Kidney (tissue), 13 donors: ENCODE measurements at regions not wholly inside any gene's neighbourhood (a gene's known extent, or its start where the extent isn't known, plus 50 kb on each side); places are given as distances from the start of the nearest gene placed in this dataset.

Experiments used
- DNase-seq, 5 donors: peaks; one replicate each; pipeline ENCODE4 v3.0.0-alpha.2; 2013 to 2020
- FAIRE-seq: peaks from 2 replicates; lab custom pipeline; 2012; peaks lifted over from hg19 to GRCh38; lab: Jason Lieb, UNC
- H3K27ac ChIP-seq, 2 donors: one replicate each; pipeline ENCODE4 v1.7.0; 2013; ENCODE audit warnings: low read depth in 2 of 2, low read length in 2 of 2, inconsistent platforms in 1 of 2
- H3K27me3 ChIP-seq: one replicate; pipeline ENCODE4 v1.7.1; 2013; ENCODE audit warnings: low read length, inconsistent platforms; ENCODE audit not compliant: control insufficient read depth, insufficient read depth
- H3K36me3 ChIP-seq, 3 donors: one replicate each; pipeline versions ENCODE4 v1.7.0 to v1.7.1; 2013; ENCODE audit warnings: low read length in 3 of 3, control low read depth in 1 of 3, inconsistent platforms in 1 of 3; ENCODE audit not compliant: insufficient read depth in 3 of 3, control insufficient read depth in 2 of 3
- H3K4me1 ChIP-seq, 3 donors: one replicate each; pipeline versions ENCODE4 v1.7.0 to v1.7.1; 2013; ENCODE audit warnings: low read length in 3 of 3, inconsistent platforms in 1 of 3, low read depth in 1 of 3; ENCODE audit not compliant: control insufficient read depth in 2 of 3, insufficient read depth in 2 of 3
- H3K4me3 ChIP-seq, 3 donors: one replicate each; pipeline versions ENCODE4 v1.7.0 to v1.8.1; 2013; ENCODE audit warnings: low read length in 3 of 3, control low read depth in 1 of 3, inconsistent platforms in 1 of 3
- H3K9ac ChIP-seq, 3 donors: one replicate each; pipeline versions ENCODE4 v1.7.0 to v1.7.1; 2013; ENCODE audit warnings: low read length in 3 of 3, control low read depth in 1 of 3, inconsistent platforms in 1 of 3
- H3K9me3 ChIP-seq, 3 donors: one replicate each; pipeline versions ENCODE4 v1.7.0 to v1.7.1; 2013; ENCODE audit warnings: low read length in 3 of 3, control low read depth in 1 of 3, inconsistent platforms in 1 of 3; ENCODE audit not compliant: control insufficient read depth in 2 of 3, insufficient read depth in 1 of 3
- intact Hi-C: fragments of 100-400 bp; cut with DNase I; formaldehyde crosslinking; loops from one replicate; pipeline ENCODE4 v1.11.1; 2022
- TF ChIP-seq, protein P1 (sequence below): IDR thresholded peaks from 3 replicates; pipeline ENCODE4 v1.5.1; 2012; ENCODE audit warnings: mild to moderate bottlenecking, moderate library complexity, borderline replicate concordance; ENCODE audit not compliant: insufficient read depth; ENCODE audit errors: extremely low read depth
- donor health status: control.
- donor health status: control.
- donor health status: control.
- donor health status: control.
- donor health status: control.
- donor health status: DM: yes; HTN: yes; CAD: no.
- donor health status: Normal renal cell carcinoma (clear cell type).

DNA sequence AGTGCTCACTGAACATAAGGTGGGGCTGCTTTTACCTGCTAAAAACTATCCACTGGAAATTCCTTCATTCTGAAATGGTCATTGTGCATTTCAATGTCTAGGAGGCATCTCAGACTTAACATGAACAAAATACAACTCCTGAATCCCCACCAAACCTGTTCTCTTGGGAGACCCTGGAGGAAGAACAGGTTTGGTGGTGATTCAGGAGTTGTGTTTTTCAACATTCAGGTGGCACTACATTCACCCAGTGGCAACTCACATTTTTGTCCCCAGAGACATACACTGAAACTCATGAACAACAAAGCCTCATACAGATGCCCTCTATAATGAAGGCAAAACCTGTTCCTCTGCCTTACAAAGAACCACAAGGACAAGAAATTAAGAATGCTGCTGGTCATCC, 64.3 kb upstream of the CYP2D6 start:
- no peaks in the 10 kb centered on the region for H3K9me3 ChIP-seq
- FAIRE-seq (no peak), DNase-seq (no peak)
- no peak overlapping the region for H3K9ac ChIP-seq
- TF ChIP-seq, protein P1, sequence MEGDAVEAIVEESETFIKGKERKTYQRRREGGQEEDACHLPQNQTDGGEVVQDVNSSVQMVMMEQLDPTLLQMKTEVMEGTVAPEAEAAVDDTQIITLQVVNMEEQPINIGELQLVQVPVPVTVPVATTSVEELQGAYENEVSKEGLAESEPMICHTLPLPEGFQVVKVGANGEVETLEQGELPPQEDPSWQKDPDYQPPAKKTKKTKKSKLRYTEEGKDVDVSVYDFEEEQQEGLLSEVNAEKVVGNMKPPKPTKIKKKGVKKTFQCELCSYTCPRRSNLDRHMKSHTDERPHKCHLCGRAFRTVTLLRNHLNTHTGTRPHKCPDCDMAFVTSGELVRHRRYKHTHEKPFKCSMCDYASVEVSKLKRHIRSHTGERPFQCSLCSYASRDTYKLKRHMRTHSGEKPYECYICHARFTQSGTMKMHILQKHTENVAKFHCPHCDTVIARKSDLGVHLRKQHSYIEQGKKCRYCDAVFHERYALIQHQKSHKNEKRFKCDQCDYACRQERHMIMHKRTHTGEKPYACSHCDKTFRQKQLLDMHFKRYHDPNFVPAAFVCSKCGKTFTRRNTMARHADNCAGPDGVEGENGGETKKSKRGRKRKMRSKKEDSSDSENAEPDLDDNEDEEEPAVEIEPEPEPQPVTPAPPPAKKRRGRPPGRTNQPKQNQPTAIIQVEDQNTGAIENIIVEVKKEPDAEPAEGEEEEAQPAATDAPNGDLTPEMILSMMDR, result no peak
- H3K27me3 ChIP-seq, result no peaks in the 10 kb centered on the region
- no peak overlapping the region for H3K27ac ChIP-seq
- H3K36me3 ChIP-seq, result no peaks in the 10 kb centered on the region
- intact Hi-C loops, result no loop called here
- H3K4me1 ChIP-seq, result peaks cover 0 to 12% (median 0%) of the 10 kb centered on the region in 3 donors
- H3K4me3 ChIP-seq, result no peak overlapping the region

DNA sequence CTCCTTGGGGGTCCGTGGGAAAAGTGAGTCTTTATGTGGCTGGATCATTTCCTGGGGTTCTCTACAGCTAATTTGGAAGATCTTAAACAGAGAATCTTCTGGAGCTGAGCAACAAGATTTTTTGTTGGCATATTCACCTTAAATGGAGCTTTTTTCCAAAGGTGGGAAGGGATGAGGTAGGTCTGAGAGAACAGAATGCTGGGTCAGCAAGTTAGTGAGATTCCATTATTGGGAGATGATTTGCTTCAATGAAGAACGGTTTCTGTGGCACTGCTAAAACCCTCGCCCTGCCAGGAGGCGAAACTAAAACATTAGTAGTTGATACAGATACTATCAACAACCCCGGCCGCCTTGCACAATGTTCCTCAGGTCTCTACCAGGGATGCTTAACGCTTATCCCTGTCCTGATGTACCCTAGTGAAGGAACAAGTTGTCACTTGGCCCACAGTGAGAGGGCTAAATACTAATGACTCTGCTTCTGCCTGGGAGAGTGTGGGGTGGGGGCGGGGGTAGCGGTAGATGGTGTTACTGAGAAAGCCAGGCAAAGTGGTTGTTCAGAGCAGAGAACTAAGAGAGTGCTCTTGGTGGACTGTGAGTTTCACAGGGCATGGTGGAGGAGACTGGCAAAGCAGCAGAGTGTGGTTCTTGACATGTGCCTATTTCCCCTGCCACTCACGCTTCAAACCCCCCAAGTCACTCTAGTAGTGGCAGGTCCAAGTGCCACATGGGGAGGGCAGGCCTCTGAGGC, 63.7 kb upstream of the CYP2D6 start:
- TF ChIP-seq, protein P1, result no peak
- H3K4me3 ChIP-seq, result no peak overlapping the region
- H3K9me3 ChIP-seq, result no peaks in the 10 kb centered on the region
- no peaks in the 10 kb centered on the region for H3K27me3 ChIP-seq
- peak overlapping the region in 1 of 2 donors; percentile 28 for H3K27ac ChIP-seq
- no peak overlapping the region for H3K9ac ChIP-seq
- intact Hi-C loops, result no loop called here
- no peak for DNase-seq
- peaks cover 0 to 12% (median 0%) of the 10 kb centered on the region in 3 donors for H3K4me1 ChIP-seq
- no peak for FAIRE-seq
- H3K36me3 ChIP-seq, result no peaks in the 10 kb centered on the region

GRCh38 chr22:42192547-42192946, 61.9 kb upstream of the CYP2D6 start:
- intact Hi-C loops, result no loop called here
- Histone ChIP-seq H3K4me3 (no peak overlapping the region), H3K36me3 (no peaks in the 10 kb centered on the region), H3K27me3 (no peaks in the 10 kb centered on the region), H3K9me3 (no peaks in the 10 kb centered on the region), H3K9ac (no peak overlapping the region), H3K27ac (no peak overlapping the region), H3K4me1 (peaks cover 0 to 16% (median 0%) of the 10 kb centered on the region in 3 donors)
- DNase-seq, result no peak
- TF ChIP-seq, protein P1, result no peak
- no peak for FAIRE-seq
